SJCRH30 (cell line): ENCODE measurements at regions not wholly inside any gene's neighbourhood (a gene's known extent, or its start where the extent isn't known, plus 50 kb on each side); places are given as distances from the start of the nearest gene placed in this dataset.
"Not testable (repeated sequence)": the region's sequence is repeated elsewhere in the genome, so short reads cannot be mapped to it uniquely, and the experiment has no call there.

Source experiments
- DNase-seq, 2 experiments: peaks; one replicate each; pipeline ENCODE4 v3.0.0-alpha.2; 2015 to 2020
- H3K27ac ChIP-seq: fragments of 250-450 bp; sonication (Bioruptor Pico); 2 replicates; pipeline ENCODE4 v1.5.1; 2020; ENCODE audit warnings: mild to moderate bottlenecking, moderate library complexity
- H3K27me3 ChIP-seq: fragments of 250-450 bp; sonication (Bioruptor Pico); 2 replicates; pipeline ENCODE4 v1.5.1; 2020; ENCODE audit warnings: mild to moderate bottlenecking, moderate library complexity
- H3K36me3 ChIP-seq: fragments of 250-450 bp; sonication (Bioruptor Pico); 2 replicates; pipeline ENCODE4 v1.5.1; 2020; ENCODE audit warnings: mild to moderate bottlenecking, moderate library complexity
- H3K4me1 ChIP-seq: fragments of 250-450 bp; sonication (Bioruptor Pico); 2 replicates; pipeline ENCODE4 v1.5.1; 2020; ENCODE audit warnings: mild to moderate bottlenecking, moderate library complexity
- H3K4me3 ChIP-seq: fragments of 250-450 bp; sonication (Bioruptor Pico); 2 replicates; pipeline ENCODE4 v1.5.1; 2020; ENCODE audit warnings: mild to moderate bottlenecking, moderate library complexity
- H3K9me3 ChIP-seq: fragments of 250-450 bp; sonication (Bioruptor Pico); replicated peaks from 2 replicates; pipeline ENCODE4 v1.5.1; 2020; ENCODE audit warnings: mild to moderate bottlenecking, moderate library complexity

DNA sequence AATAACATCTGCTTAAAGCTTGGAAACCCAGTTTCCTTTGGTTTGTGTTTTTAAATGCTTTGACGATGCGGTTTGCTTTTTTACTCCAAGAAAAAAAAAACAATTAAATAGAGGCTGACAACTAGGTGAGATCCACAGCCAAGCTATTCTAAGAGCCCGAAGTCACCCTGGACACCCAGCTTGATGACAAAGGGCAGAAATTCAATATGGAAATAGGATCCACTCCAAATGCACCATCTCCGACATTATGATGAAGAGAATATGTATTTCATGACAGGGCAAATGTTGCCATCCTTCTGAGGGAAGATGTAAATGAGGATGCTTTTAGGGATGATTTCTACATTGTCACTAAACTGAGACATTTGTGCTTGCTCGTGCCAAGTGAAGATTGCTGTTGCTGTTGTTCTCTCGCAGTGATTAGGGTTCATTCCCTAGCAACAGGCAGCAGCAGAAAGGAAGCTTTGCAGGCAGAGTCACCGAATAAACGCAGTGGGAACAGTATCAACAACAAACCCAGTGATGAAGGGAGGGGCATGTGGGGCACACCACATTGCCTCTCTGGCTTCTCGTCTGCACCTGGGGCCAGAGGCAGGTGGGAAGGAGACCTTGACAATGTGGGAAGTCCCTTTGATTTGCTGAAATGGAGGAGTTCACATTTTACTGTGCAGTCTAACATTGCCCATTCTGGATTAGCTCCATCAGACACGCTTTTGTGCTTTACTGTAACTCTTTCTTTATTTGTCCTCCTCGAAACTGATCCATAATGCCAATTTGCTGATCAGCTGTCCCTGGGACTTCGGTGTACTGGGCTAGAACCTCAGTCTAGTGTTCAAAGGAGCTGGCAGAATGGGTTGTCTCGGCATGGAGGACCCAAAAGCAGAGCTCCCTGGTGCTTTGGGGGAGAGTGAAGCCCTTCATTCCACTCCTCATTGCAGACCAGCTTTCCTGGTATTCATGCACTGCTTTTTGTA is 240.2 kb upstream of the PLGLB2 start:
- H3K27me3 ChIP-seq, H3K27ac ChIP-seq, H3K4me1 ChIP-seq, H3K36me3 ChIP-seq, DNase-seq, H3K9me3 ChIP-seq, H3K4me3 ChIP-seq: not testable (repeated sequence)

DNA sequence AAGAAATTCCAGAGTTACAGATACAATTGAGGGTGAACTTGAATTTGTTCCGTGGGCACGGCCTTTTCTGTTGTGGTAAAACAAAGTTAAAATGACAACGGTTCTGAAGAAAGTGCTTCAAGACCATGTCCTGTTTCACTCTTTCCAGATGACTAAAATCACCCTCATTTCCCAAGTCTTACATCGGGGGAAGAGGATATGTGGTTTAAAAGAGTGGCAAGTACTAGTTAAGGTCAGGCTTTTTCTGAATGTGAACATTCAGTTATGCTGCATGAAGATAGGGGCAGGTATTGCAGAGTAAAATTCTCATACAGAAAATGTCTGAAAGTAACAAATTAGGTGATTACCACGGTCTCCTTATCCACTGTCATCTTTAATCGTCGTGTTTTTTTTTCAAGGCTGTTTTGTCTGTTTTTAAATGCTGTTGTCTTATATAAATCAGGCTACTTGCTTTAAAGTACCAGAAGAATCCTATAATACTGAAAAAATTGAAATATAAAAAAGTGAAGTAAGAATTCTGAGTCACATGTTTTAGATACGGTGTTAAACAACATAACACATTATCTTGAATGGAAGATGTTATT is 236.6 kb upstream of the PLGLB2 start:
- H3K36me3 ChIP-seq, H3K9me3 ChIP-seq, H3K27me3 ChIP-seq, H3K4me3 ChIP-seq, DNase-seq, H3K27ac ChIP-seq, H3K4me1 ChIP-seq: not testable (repeated sequence)

DNA sequence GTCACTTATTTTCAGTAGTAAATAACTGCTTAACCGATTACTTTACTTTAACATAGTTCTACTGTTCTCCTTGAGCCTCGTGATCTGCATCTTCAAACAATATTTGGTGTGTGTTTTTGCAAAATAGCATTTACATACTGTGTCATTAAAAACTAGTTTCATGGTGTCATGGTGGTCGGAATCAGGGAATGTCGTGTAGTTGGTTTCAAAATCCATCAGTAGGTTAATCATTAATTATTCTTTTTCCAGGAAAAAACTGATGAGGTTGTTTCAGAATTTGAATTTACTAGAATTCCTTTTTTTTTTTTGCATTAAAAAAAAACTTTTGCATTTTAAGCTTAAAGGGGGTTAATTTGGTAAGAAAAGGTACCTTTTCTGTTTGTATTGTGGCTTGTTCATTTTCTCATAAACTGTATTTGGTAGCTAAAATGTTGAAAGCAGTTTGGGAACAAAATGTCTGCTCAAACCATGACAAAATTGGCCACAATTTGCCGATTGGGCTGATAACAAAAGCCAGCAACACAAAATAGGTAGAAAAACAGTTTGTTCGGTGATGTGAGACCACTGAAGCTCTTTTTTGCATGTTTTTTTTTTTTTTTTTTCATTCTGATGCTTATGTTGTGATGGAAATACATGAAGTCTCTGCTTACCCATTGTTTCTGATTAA is 234.9 kb upstream of the PLGLB2 start:
- not testable (repeated sequence) for H3K9me3 ChIP-seq, DNase-seq, H3K27me3 ChIP-seq

DNA sequence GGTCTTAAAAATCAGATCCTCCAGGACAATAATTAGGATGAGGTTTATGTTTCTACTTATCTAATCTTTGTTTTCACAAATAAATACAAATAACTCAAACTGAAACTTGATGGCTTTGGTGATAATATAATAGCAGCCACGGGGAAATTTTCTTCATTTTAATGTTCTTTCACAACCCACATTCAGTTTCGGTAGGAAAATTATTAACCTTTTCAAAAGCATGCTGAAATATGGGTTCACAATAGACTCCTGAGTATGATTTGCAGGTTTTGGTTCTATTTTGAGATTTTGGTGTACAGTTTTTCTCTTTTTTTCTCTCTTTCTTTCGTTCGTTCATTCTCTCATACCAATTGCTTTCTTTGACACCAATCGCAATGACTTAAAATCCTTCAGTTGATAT is 233.9 kb upstream of the PLGLB2 start:
- not testable (repeated sequence) for H3K36me3 ChIP-seq, H3K4me3 ChIP-seq, H3K4me1 ChIP-seq, DNase-seq, H3K27me3 ChIP-seq, H3K27ac ChIP-seq, H3K9me3 ChIP-seq

More for the DNA sequence above, 234.9 kb upstream of the PLGLB2 start:
- not testable (repeated sequence) for H3K4me3 ChIP-seq, H3K27ac ChIP-seq, H3K36me3 ChIP-seq, H3K4me1 ChIP-seq

DNA sequence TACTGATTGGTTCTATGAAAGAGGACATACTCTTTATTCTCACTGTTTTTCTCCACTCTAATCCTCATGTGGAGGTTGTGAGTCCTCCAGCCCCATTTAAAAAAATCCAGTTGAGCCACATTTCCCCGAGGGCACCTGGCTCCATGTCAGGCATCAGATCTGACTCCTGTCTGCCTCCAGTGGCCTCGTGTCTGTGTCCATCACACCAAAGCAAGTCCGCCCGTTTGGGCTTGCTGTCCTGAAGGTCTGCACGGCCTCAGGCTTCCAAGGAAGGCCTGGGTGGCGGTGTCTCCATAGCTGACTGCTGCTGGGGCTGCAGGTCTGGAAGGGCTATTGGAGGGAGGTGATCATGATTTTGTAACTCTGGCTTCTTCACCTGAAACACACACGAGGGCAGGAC is 233.4 kb upstream of the PLGLB2 start:
- H3K36me3 ChIP-seq, H3K27me3 ChIP-seq, H3K27ac ChIP-seq, H3K4me3 ChIP-seq, DNase-seq, H3K4me1 ChIP-seq, H3K9me3 ChIP-seq: not testable (repeated sequence)

DNA sequence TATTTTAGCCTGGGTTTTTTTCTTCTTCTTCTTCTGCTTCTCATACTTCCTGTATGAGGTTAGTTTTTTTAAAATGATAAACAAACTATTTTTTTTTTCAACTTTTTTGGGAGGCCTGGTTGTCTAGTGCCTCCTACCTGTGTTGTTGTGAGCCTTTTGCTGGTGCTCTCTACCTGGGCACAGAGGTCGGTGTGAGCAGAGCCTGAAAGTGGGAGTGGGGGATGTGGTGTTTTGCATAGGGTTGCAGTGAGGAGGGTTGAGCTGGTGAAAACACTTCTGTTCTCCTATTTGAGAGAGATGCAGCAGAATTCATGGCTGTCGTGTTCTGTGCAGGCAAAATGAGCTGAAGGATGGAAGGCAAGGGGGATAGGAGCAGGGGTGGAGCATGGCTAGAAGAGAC is 232.7 kb upstream of the PLGLB2 start:
- H3K4me1 ChIP-seq, DNase-seq, H3K27ac ChIP-seq, H3K4me3 ChIP-seq, H3K27me3 ChIP-seq, H3K9me3 ChIP-seq, H3K36me3 ChIP-seq: not testable (repeated sequence)

DNA sequence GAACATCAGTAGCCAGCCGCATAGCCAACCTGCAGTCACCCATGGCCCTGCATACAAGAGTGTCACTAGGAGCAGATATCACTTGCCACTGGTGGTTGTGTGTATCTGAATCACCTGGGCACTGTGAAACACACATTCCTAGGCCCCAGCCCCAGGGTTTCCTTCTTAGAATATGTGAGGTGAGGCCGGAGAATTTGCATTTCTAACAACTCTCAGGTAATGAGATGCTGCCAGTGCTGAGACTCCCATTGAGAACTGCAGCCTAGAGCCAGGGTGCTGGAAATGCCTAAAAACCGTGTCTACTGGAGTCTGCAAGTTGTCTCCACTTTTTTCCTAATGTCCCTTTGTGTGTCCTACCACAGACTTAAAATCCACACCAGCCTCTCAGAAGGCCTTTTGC is 232.0 kb upstream of the PLGLB2 start:
- not testable (repeated sequence) for H3K9me3 ChIP-seq, H3K4me1 ChIP-seq, H3K4me3 ChIP-seq, H3K27ac ChIP-seq, H3K27me3 ChIP-seq, H3K36me3 ChIP-seq, DNase-seq

- not testable (repeated sequence) for H3K4me1 ChIP-seq, H3K27me3 ChIP-seq, H3K36me3 ChIP-seq, H3K4me3 ChIP-seq, H3K9me3 ChIP-seq, H3K27ac ChIP-seq, DNase-seq
Measured at GRCh38 chr2:87516369-87516967, 231.4 kb upstream of the PLGLB2 start.

- H3K4me1 ChIP-seq, H3K27me3 ChIP-seq, H3K27ac ChIP-seq, DNase-seq, H3K36me3 ChIP-seq, H3K9me3 ChIP-seq, H3K4me3 ChIP-seq: not testable (repeated sequence)
Measured at GRCh38 chr2:87517438-87517837, 230.4 kb upstream of the PLGLB2 start.

DNA sequence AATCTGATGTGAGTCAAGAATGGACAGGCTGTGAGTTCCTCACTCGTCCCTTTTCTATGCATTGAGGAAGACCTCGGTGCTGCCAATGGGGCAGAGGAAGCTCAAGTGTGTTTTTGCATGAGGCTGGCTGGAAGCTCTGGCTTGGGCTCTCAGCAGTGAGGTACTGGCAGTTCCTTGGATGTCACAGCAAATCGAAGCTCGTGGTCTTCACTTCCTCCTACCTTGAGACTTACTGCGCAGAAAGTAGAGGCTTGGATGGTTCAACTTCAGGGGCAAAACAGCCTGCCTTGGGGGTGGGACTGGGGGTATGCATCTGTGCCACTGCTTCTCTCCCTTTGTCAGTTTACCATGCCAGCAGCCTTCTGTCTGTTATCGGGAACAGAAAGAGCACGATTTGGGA is 229.8 kb upstream of the PLGLB2 start:
- not testable (repeated sequence) for DNase-seq, H3K4me3 ChIP-seq, H3K27me3 ChIP-seq, H3K27ac ChIP-seq, H3K9me3 ChIP-seq, H3K4me1 ChIP-seq, H3K36me3 ChIP-seq

- not testable (repeated sequence) for H3K27ac ChIP-seq, H3K4me3 ChIP-seq, H3K27me3 ChIP-seq, H3K9me3 ChIP-seq, H3K4me1 ChIP-seq, DNase-seq, H3K36me3 ChIP-seq
Measured at GRCh38 chr2:87518547-87518946, 229.3 kb upstream of the PLGLB2 start.

DNA sequence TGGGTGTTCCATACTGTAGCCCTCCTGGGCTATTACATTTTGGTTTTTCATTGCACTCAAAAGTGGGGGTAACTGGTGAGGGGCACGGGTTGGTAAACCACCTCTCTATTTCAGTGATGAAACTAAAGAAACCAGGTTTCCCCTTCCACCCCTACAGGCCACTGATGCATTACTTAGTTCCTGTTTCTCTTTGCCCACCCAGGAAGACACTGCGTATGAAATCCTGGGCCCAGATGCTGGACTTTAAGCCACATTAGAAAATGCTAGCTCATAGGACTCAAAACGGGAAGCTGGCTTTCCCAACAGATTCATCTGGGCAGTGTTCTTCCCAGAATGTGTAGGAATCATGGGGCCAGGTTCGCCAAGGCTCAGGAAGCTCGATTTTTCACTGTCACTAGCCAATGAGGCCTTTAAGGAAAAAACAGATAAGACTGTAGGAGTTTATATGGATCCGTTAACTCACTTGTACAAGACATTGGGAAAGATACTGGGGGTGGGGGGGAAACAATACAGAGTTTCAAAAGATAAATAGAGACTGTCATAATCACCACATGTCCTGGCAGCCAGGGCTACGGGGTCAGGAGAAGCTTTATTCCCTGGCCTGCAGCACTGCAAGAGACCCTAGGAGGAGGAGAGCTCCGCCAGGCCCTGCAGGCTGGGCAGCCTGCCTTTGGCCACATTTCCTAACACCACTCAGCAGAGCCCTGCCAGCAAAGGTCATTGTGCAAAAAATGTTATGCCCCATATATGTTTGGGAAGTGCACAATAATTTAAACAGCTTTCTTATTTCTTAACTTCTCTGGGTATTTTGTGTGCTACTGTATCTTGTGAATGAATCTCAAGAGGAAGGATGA is 228.5 kb upstream of the PLGLB2 start:
- not testable (repeated sequence) for H3K9me3 ChIP-seq, H3K36me3 ChIP-seq, H3K27me3 ChIP-seq, H3K27ac ChIP-seq, H3K4me3 ChIP-seq, DNase-seq, H3K4me1 ChIP-seq

GRCh38 chr2:87521057-87521456 is 226.8 kb upstream of the PLGLB2 start:
- H3K4me3 ChIP-seq, H3K36me3 ChIP-seq, H3K27me3 ChIP-seq, H3K4me1 ChIP-seq, H3K27ac ChIP-seq, H3K9me3 ChIP-seq, DNase-seq: not testable (repeated sequence)

DNA sequence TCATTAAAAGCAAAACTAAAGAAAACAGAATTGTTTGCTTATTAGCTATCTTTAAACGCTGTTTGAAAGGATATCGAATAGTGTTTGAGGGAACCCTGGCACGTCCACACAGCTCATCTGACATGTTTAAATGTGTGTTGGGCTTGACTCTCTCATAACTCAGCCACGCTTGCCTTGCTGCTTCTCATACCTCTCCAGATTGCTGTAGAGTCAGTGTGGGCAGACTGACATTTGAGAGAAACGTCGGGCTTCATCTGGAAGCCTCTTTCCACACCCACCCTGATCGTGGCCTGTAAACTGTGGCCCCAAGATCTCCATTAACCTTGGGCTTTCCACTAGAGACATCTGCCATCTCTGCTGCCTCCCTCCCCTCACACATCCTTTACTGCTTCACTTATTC is 226.4 kb upstream of the PLGLB2 start:
- not testable (repeated sequence) for H3K4me3 ChIP-seq, H3K36me3 ChIP-seq, H3K27me3 ChIP-seq, H3K27ac ChIP-seq, H3K9me3 ChIP-seq, DNase-seq, H3K4me1 ChIP-seq
